AG10803 (cell line): ENCODE measurements at regions not wholly inside any gene's neighbourhood (a gene's known extent, or its start where the extent isn't known, plus 50 kb on each side); places are given as distances from the start of the nearest gene placed in this dataset.

Experiments used
- DNase-seq: peaks from one replicate; pipeline ENCODE4 v3.0.0; 2010; ENCODE audit warnings: low read depth
- H3K4me3 ChIP-seq: 2 replicates; pipeline ENCODE4 v1.5.1; 2011; ENCODE audit warnings: mild to moderate bottlenecking, low read length, control low read depth
- CTCF ChIP-seq: conservative IDR thresholded peaks from 2 replicates; pipeline ENCODE4 v1.5.1; 2011; ENCODE audit warnings: mild to moderate bottlenecking, low read length, control low read depth, inconsistent platforms

- DNase-seq, result no peak
- H3K4me3 ChIP-seq, result no peak overlapping the region
- no peak for TF ChIP-seq CTCF
These were observed 609.3 kb downstream of the IGSF11 start for GRCh38 chr3:118425272-118425837.

- H3K4me3 ChIP-seq, result no peak overlapping the region
- DNase-seq, result no peak
- TF ChIP-seq CTCF, result no peak
These were observed 600.8 kb downstream of the IGSF11 start for GRCh38 chr3:118433825-118434224.

GRCh38 chr3:118435851-118436350 is 598.7 kb downstream of the IGSF11 start:
- no peak for DNase-seq
- no peak for TF ChIP-seq CTCF
- no peak overlapping the region for H3K4me3 ChIP-seq

- no peak for TF ChIP-seq CTCF
- no peak for DNase-seq
- H3K4me3 ChIP-seq, result no peak overlapping the region
These were observed 597.9 kb downstream of the IGSF11 start for GRCh38 chr3:118436697-118437262.

GRCh38 chr3:118445036-118445435 is 589.6 kb downstream of the IGSF11 start:
- no peak overlapping the region for H3K4me3 ChIP-seq
- DNase-seq, result no peak
- no peak for TF ChIP-seq CTCF

- DNase-seq, result no peak
- H3K4me3 ChIP-seq, result no peak overlapping the region
- no peak for TF ChIP-seq CTCF
These were observed 587.3 kb downstream of the IGSF11 start for GRCh38 chr3:118447339-118447738.

GRCh38 chr3:118466795-118467330 is 567.8 kb downstream of the IGSF11 start:
- no peak overlapping the region for H3K4me3 ChIP-seq
- no peak for DNase-seq
- TF ChIP-seq CTCF, result no peak
